GM12878 (cell line): ENCODE measurements at regions not wholly inside any gene's neighbourhood (a gene's known extent, or its start where the extent isn't known, plus 50 kb on each side); places are given as distances from the start of the nearest gene placed in this dataset.
"Not testable (repeated sequence)": the region's sequence is repeated elsewhere in the genome, so short reads cannot be mapped to it uniquely, and the experiment has no call there.

ENCODE experiments used
- ATAC-seq: fragments of 200-7000 bp; cut with Tn5 transposase; 3 replicates; pipeline ENCODE4 v1.9.1; 2020; ENCODE audit warnings: mild to moderate bottlenecking, moderate library complexity
- BruUV-seq: library from RNA; stranded (reverse); fragments of 400-500 nt; replicated peaks from 2 replicates; lab custom pipeline; 2021; lab: Mats Ljungman, UMichigan
- CTCF ChIA-PET: fragments of 300-600 bp; sonication (Branson Sonifier 250); formaldehyde crosslinking; extraction: SDS; loops from one replicate; lab custom pipeline; 2021; ENCODE audit warnings: inconsistent platforms; lab: Yijun Ruan, JAX
- POLR2A ChIA-PET: fragments of 350-600 bp; formaldehyde crosslinking; extraction: SDS; loops from one replicate; lab custom pipeline; 2021; ENCODE audit warnings: inconsistent platforms; lab: Charles Lee
- RAD21 ChIA-PET: fragments of 300-600 bp; sonication (Branson Sonifier 250); formaldehyde crosslinking; loops from one replicate; lab custom pipeline; 2023; ENCODE audit warnings: antibody characterized with exemption; ENCODE audit not compliant: unreplicated experiment; lab: Charles Lee
- SMC1A ChIA-PET: fragments of 300-600 bp; sonication (Branson Sonifier 250); formaldehyde crosslinking; loops from one replicate; lab custom pipeline; 2023; ENCODE audit not compliant: unreplicated experiment, uncharacterized antibody; lab: Charles Lee
- DNase-seq: peaks from one replicate; pipeline ENCODE4 v3.0.0-alpha.2; 2011; ENCODE audit warnings: low read depth, low spot score
- FAIRE-seq: peaks from 3 replicates; lab custom pipeline; 2011; peaks lifted over from hg19 to GRCh38; lab: Jason Lieb, UNC
- H2AFZ ChIP-seq: 2 replicates; pipeline ENCODE4 v1.6.0; 2011; ENCODE audit warnings: low read depth, low read length, control low read depth; ENCODE audit not compliant: control insufficient read depth
- H3K27ac ChIP-seq: 2 replicates; pipeline ENCODE4 v1.5.1; 2011; ENCODE audit warnings: control low read depth; ENCODE audit not compliant: control insufficient read depth, insufficient read depth
- H3K27me3 ChIP-seq, 2 experiments: replicated peaks in 1 of 2; 2 replicates each; pipeline versions ENCODE4 v1.6.0 to v1.6.1; 2011; ENCODE audit warnings: low read length in 1 of 2; ENCODE audit not compliant: control insufficient read depth in 2 of 2, insufficient read depth in 2 of 2
- H3K36me3 ChIP-seq, 2 experiments: 2 replicates each; pipeline ENCODE4 v1.5.1; 2011; ENCODE audit warnings: low read length in 1 of 2; ENCODE audit not compliant: control insufficient read depth in 2 of 2, insufficient read depth in 2 of 2
- H3K4me1 ChIP-seq: 2 replicates; pipeline ENCODE4 v1.6.1; 2011; ENCODE audit warnings: mild to moderate bottlenecking, low read length, moderate library complexity, mixed read lengths; ENCODE audit not compliant: control insufficient read depth, insufficient read depth
- H3K4me2 ChIP-seq: 2 replicates; pipeline ENCODE4 v1.6.0; 2011; ENCODE audit warnings: control low read depth; ENCODE audit not compliant: control insufficient read depth, insufficient read depth
- H3K4me3 ChIP-seq: fragments of 200-600 bp; sonication (generic); 2 replicates; pipeline ENCODE4 v1.5.1; 2016
- H3K79me2 ChIP-seq: 2 replicates; pipeline ENCODE4 v1.6.0; 2011; ENCODE audit warnings: low read length; ENCODE audit not compliant: control insufficient read depth, insufficient read depth
- H3K9ac ChIP-seq: 2 replicates; pipeline ENCODE4 v1.8.0; 2011; ENCODE audit warnings: low read length, control low read depth, mixed read lengths; ENCODE audit not compliant: control insufficient read depth, insufficient read depth
- H3K9me3 ChIP-seq: replicated peaks from 3 replicates; pipeline ENCODE4 v1.5.1; 2011; ENCODE audit warnings: mild to moderate bottlenecking, low read length; ENCODE audit not compliant: control insufficient read depth, insufficient read depth
- H4K20me1 ChIP-seq: 2 replicates; pipeline ENCODE4 v1.6.0; 2011; ENCODE audit not compliant: control insufficient read depth, insufficient read depth
- CHD1 ChIP-seq: IDR thresholded peaks from 2 replicates; pipeline ENCODE4 v1.6.1; 2012; ENCODE audit warnings: low read depth, low read length, improper control_type of control experiment
- FOS ChIP-seq: IDR thresholded peaks from 3 replicates; pipeline ENCODE4 v1.6.1; 2011; ENCODE audit warnings: borderline replicate concordance; ENCODE audit not compliant: insufficient read length; ENCODE audit errors: extremely low read depth
- HDGF ChIP-seq: fragments of 450-650 bp; IDR thresholded peaks from 2 replicates; pipeline ENCODE4 v1.6.1; 2016; ENCODE audit warnings: antibody characterized with exemption
- SMC3 ChIP-seq: IDR thresholded peaks from 2 replicates; pipeline ENCODE4 v1.6.1; 2011; ENCODE audit warnings: low read length, improper control_type of control experiment, borderline replicate concordance
- SREBF1 ChIP-seq: IDR thresholded peaks from 2 replicates; pipeline ENCODE4 v1.6.1; 2012; ENCODE audit warnings: mild to moderate bottlenecking, low read length
- WGBS: methylation state at CpG from one replicate; pipeline ENCODE4 v1.1.6; 2016; ENCODE audit warnings: low lambda C conversion rate; ENCODE audit not compliant: insufficient replicate concordance, insufficient coverage; ENCODE audit errors: missing lambda C conversion rate; 5-methylcytosine and 5-hydroxymethylcytosine counted together
- in situ Hi-C: fragments of 300-500 bp; cut with MboI; formaldehyde crosslinking; loops from 9 replicates; pipeline ENCODE4 v1.14.3; 2018; ENCODE audit warnings: mixed read lengths
- intact Hi-C: fragments of 100-400 bp; cut with micrococcal nuclease; formaldehyde crosslinking; loops from one replicate; pipeline ENCODE4 v1.14.2; 2022; ENCODE audit not compliant: unreplicated experiment

DNA sequence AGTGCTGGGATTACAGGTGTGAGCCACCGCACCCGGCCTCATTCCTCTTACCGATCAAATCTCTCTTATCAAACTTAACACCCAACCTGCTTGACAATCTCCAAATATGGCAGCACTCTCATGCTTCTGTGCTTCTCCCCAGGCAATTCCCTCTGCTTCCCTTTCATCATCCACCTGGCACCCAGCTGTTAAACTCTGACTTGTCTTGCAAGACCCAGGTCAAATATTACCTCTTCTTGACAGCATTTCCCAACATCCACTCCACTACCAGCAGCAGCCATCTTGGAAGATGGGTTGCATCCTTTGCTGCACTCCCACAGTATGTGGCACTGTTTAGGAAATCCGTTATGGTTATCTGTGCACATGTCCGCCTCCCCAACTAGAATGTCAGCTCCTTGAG is 113.6 kb downstream of the ACTL7B start:
- no peak for TF ChIP-seq SREBF1
- no peak for TF ChIP-seq FOS
- TF ChIP-seq SMC3 = no peak
- no peak for TF ChIP-seq CHD1
- TF ChIP-seq HDGF = no peak
- no peak for FAIRE-seq
- Histone ChIP-seq H3K4me1 (no peaks in the 10 kb centered on the region), H3K9ac (no peak overlapping the region), H3K9me3 (no peaks in the 10 kb centered on the region), H3K4me2 (no peak overlapping the region), H3K27ac (no peak overlapping the region), H3K4me3 (no peak overlapping the region), H3K36me3 (no peaks in the 10 kb centered on the region), H4K20me1 (no peaks in the 10 kb centered on the region), H3K79me2 (no peaks in the 10 kb centered on the region), H3K27me3 (no peaks in the 10 kb centered on the region), H2AFZ (no peak overlapping the region)
- no peak for ATAC-seq
- in situ Hi-C loops = no loop called here
- ChIA-PET SMC1A (no interaction called here), RAD21 (no interaction called here), CTCF (no interaction called here), POLR2A (no interaction called here)
- WGBS = 30% methylated on average over 5 of the region's 5 CpGs
- DNase-seq = no peak
- no TSS peak for BruUV-seq
- intact Hi-C loops = no loop called here

GRCh38 chr9:108731292-108731691 is 124.5 kb downstream of the ACTL7B start:
- H2AFZ ChIP-seq, H3K79me2 ChIP-seq, RAD21 ChIA-PET, DNase-seq, ATAC-seq, H3K27ac ChIP-seq, H3K4me3 ChIP-seq, H3K9me3 ChIP-seq, intact Hi-C loops, H3K36me3 ChIP-seq, SMC1A ChIA-PET, in situ Hi-C loops, H3K4me1 ChIP-seq, H4K20me1 ChIP-seq, POLR2A ChIA-PET, H3K27me3 ChIP-seq, H3K4me2 ChIP-seq, H3K9ac ChIP-seq, BruUV-seq, FAIRE-seq: not testable (repeated sequence)
- WGBS = 0% methylated on average over 1 of the region's 1 CpG
- CTCF ChIA-PET = interaction anchor here (0.6 kb wide), 1 partner anchor 1130 kb away, joined by 3 read pairs; no protein-coding TSS in a partner anchor
